K562 (cell line): ENCODE measurements at regions not wholly inside any gene's neighbourhood (a gene's known extent, or its start where the extent isn't known, plus 50 kb on each side); places are given as distances from the start of the nearest gene placed in this dataset.

Source experiments
- ATAC-seq: fragments of 200-7000 bp; cut with Tn5 transposase; 3 replicates; pipeline ENCODE4 v1.9.1; 2020; ENCODE audit warnings: moderate library complexity
- BruUV-seq: library from RNA; stranded (reverse); fragments of 400-500 nt; replicated peaks from 2 replicates; lab custom pipeline; 2021; lab: Mats Ljungman, UMichigan
- CTCF ChIA-PET: fragments of 300-600 bp; formaldehyde crosslinking; extraction: SDS; loops from one replicate; lab custom pipeline; 2021; ENCODE audit warnings: low intra/inter-chr PET ratio; lab: Yijun Ruan, JAX
- POLR2A ChIA-PET: fragments of 300-600, 350-650 bp; sonication (Branson Sonifier 250); formaldehyde crosslinking; extraction: SDS; loops from one replicate; lab custom pipeline; 2021; ENCODE audit warnings: antibody characterized with exemption, inconsistent platforms; lab: Yijun Ruan, JAX
- DNase-seq, 4 experiments: peaks; one replicate each; pipeline versions ENCODE4 v3.0.0 to v3.0.0-alpha.2; 2011 to 2018; ENCODE audit warnings: low spot score in 3 of 4, mixed read lengths in 3 of 4; ENCODE audit errors: extremely low read depth in 1 of 4
- FAIRE-seq: peaks from 2 replicates; lab custom pipeline; 2011; peaks lifted over from hg19 to GRCh38; lab: Jason Lieb, UNC
- H2AFZ ChIP-seq: 2 replicates; pipeline ENCODE4 v1.6.0; 2011; ENCODE audit warnings: low read depth, low read length, control low read depth, inconsistent platforms
- H3K27ac ChIP-seq: fragments of 200-600 bp; 3 replicates; pipeline ENCODE4 v1.8.0; 2011; ENCODE audit warnings: low read depth, mild to moderate bottlenecking, control low read depth, inconsistent platforms, low read length, moderate library complexity, mixed read lengths; ENCODE audit errors: extremely low read depth
- H3K27me3 ChIP-seq, 2 experiments: fragments of 300-600 bp in 1 of 2; 2 replicates in 1 of 2; 3 replicates in 1 of 2; pipeline versions ENCODE4 v1.6.0 to v1.8.0; 2011; ENCODE audit warnings: inconsistent platforms in 2 of 2, low read length in 2 of 2, mild to moderate bottlenecking in 1 of 2, mixed read lengths in 1 of 2, moderate library complexity in 1 of 2; ENCODE audit not compliant: control insufficient read depth in 2 of 2, insufficient read depth in 2 of 2
- H3K36me3 ChIP-seq: fragments of 300-600 bp; 3 replicates; pipeline ENCODE4 v1.8.0; 2011; ENCODE audit warnings: mild to moderate bottlenecking, low read length, inconsistent platforms; ENCODE audit not compliant: control insufficient read depth, insufficient read depth
- H3K4me1 ChIP-seq, 2 experiments: fragments of 200-600 bp in 1 of 2; replicated peaks in 1 of 2; 2 replicates in 1 of 2; 3 replicates in 1 of 2; pipeline versions ENCODE4 v1.5.1 to v1.8.0; 2011; ENCODE audit warnings: inconsistent platforms in 2 of 2, low read length in 2 of 2, mild to moderate bottlenecking in 1 of 2, mixed read lengths in 1 of 2, moderate library complexity in 1 of 2; ENCODE audit not compliant: control insufficient read depth in 2 of 2, insufficient read depth in 2 of 2
- H3K4me2 ChIP-seq: 2 replicates; pipeline ENCODE4 v1.6.1; 2011; ENCODE audit warnings: low read length, control low read depth, inconsistent platforms, mixed read lengths; ENCODE audit not compliant: insufficient read depth
- H3K4me3 ChIP-seq: fragments of 200-600 bp; sonication (generic), shearing (Covaris generic); 2 replicates; pipeline ENCODE4 v1.5.1; 2016; ENCODE audit warnings: control low read depth, inconsistent platforms
- H3K79me2 ChIP-seq: fragments of 200-600 bp; 3 replicates; pipeline ENCODE4 v1.8.0; 2011; ENCODE audit warnings: low read length, inconsistent platforms; ENCODE audit not compliant: control insufficient read depth, insufficient read depth
- H3K9ac ChIP-seq, 2 experiments: 2 replicates each; pipeline versions ENCODE4 v1.6.0 to v1.6.1; 2011; ENCODE audit warnings: low read depth in 2 of 2, low read length in 2 of 2, control low read depth in 1 of 2, inconsistent platforms in 1 of 2, mild to moderate bottlenecking in 1 of 2, mixed read lengths in 1 of 2; ENCODE audit not compliant: insufficient read depth in 1 of 2
- H3K9me1 ChIP-seq: one replicate; pipeline ENCODE4 v1.6.0; 2011; ENCODE audit warnings: inconsistent platforms, mild to moderate bottlenecking, low read length, moderate library complexity; ENCODE audit not compliant: control insufficient read depth, insufficient read depth
- H3K9me3 ChIP-seq: replicated peaks from 2 replicates; pipeline ENCODE4 v1.5.1; 2011; ENCODE audit warnings: low read depth, low read length, inconsistent platforms; ENCODE audit not compliant: control insufficient read depth, insufficient read depth
- H4K20me1 ChIP-seq: replicated peaks from 2 replicates; pipeline ENCODE4 v1.6.1; 2011; ENCODE audit warnings: low read length, inconsistent platforms, mixed read lengths; ENCODE audit not compliant: control insufficient read depth, insufficient read depth
- ARID3B ChIP-seq: fragments of 250-450 bp; sonication (Bioruptor Pico); IDR thresholded peaks from 2 replicates; pipeline ENCODE4 v1.4.0; 2020; ENCODE audit warnings: borderline replicate concordance
- CBX8 ChIP-seq: fragments of 200-600 bp; sonication (generic); IDR thresholded peaks from 2 replicates; pipeline ENCODE4 v1.6.1; 2012; ENCODE audit warnings: borderline replicate concordance, mixed run types, low read depth, mild to moderate bottlenecking, moderate library complexity, mixed read lengths, low read length, control low read depth, inconsistent platforms; ENCODE audit not compliant: poor library complexity, severe bottlenecking; ENCODE audit errors: extremely low read depth
- EWSR1 ChIP-seq: fragments of 450-650 bp; IDR thresholded peaks from 2 replicates; pipeline ENCODE4 v1.6.1; 2018; ENCODE audit warnings: borderline replicate concordance, mild to moderate bottlenecking, low read depth, moderate library complexity; ENCODE audit not compliant: partially characterized antibody
- KDM2B ChIP-seq: fragments of 250-450 bp; sonication (Bioruptor Pico); IDR thresholded peaks from 2 replicates; pipeline ENCODE4 v1.8.0; 2021; ENCODE audit warnings: mild to moderate bottlenecking, moderate library complexity
- MNT ChIP-seq, 2 experiments: fragments of 450-650 bp; conservative IDR thresholded peaks; 2 replicates each; pipeline ENCODE4 v1.6.1; 2017; ENCODE audit warnings: mild to moderate bottlenecking in 2 of 2, moderate library complexity in 2 of 2
- RFX7 ChIP-seq: fragments of 250-450 bp; sonication (Bioruptor Pico); IDR thresholded peaks from 2 replicates; pipeline ENCODE4 v1.5.1; 2021; ENCODE audit warnings: mild to moderate bottlenecking
- SAFB ChIP-seq: fragments of 200-400 bp; formaldehyde crosslinking; IDR thresholded peaks from 2 replicates; pipeline ENCODE4 v1.6.1; 2017; ENCODE audit warnings: low read depth, low read length, borderline replicate concordance
- TBL1XR1 ChIP-seq, 2 experiments: IDR thresholded peaks; 2 replicates each; pipeline ENCODE4 v1.6.1; 2012; ENCODE audit warnings: improper control_type of control experiment in 2 of 2, low read length in 2 of 2, mild to moderate bottlenecking in 1 of 2
- whole genome bisulfite sequencing: fragments of 100-300 bp; shearing (Covaris generic); methylation state at CpG from one replicate; pipeline ENCODE4 v1.1.6; 2016; ENCODE audit warnings: low coverage, mixed read lengths; ENCODE audit not compliant: insufficient coverage; ENCODE audit errors: missing lambda C conversion rate; 5-methylcytosine and 5-hydroxymethylcytosine counted together
- in situ Hi-C: fragments of 300-500 bp; cut with MboI; formaldehyde crosslinking; loops from 4 replicates; pipeline ENCODE4 v1.15.0; 2018; ENCODE audit warnings: inconsistent platforms, mixed read lengths
- intact Hi-C: fragments of 100-400 bp; cut with micrococcal nuclease; formaldehyde crosslinking; loops from 2 replicates; pipeline ENCODE4 v1.14.2; 2022

GRCh38 chr2:177080746-177081284 is 131.8 kb upstream of the HNRNPA3 start:
- H3K4me2 ChIP-seq = no peak overlapping the region
- no peaks in the 10 kb centered on the region; a peak in 1 of 5 replicates for H3K27me3 ChIP-seq
- H3K9me1 ChIP-seq = no peaks in the 10 kb centered on the region
- no peak overlapping the region for H3K9ac ChIP-seq
- no peaks in the 10 kb centered on the region for H3K36me3 ChIP-seq
- no peak overlapping the region for H2AFZ ChIP-seq
- BruUV-seq = no TSS peak
- TF ChIP-seq TBL1XR1 (IDR thresholded peaks at IDR 0.05; ENCODE audit: low read length in 2 of 2) (no peak), MNT (conservative IDR thresholded peaks at IDR 0.05) (no peak), ARID3B (CRISPR knock-in tag) (no peak), EWSR1 (no peak), RFX7 (CRISPR knock-in tag) (no peak), KDM2B (CRISPR knock-in tag) (no peak), CBX8 (no peak), SAFB (peak; percentile 56; the same call in 1 of the 2 replicates)
- intact Hi-C loops = no loop called here
- no peaks in the 10 kb centered on the region for H3K4me1 ChIP-seq
- H4K20me1 ChIP-seq = no peaks in the 10 kb centered on the region
- ATAC-seq (no peak), DNase-seq (no peak), FAIRE-seq (no peak)
- ChIA-PET POLR2A (interaction anchor here (0.7 to 1.5 kb wide), 4 partner anchors 9 to 1076 kb away, joined by 3 to 7 read pairs (median 4); no protein-coding TSS in a partner anchor), CTCF (no interaction called here)
- H3K79me2 ChIP-seq = no peaks in the 10 kb centered on the region
- 0% methylated on average over 3 of the region's 3 CpGs for WGBS
- H3K27ac ChIP-seq = no peak overlapping the region
- H3K9me3 ChIP-seq = no peaks in the 10 kb centered on the region
- no peak overlapping the region for H3K4me3 ChIP-seq
- in situ Hi-C loops = no loop called here
